ENCODE measurements at regions not wholly inside any gene's neighbourhood (a gene's known extent, or its start where the extent isn't known, plus 50 kb on each side); places are given as distances from the start of the nearest gene placed in this dataset.
"Not testable (repeated sequence)": the region's sequence is repeated elsewhere in the genome, so short reads cannot be mapped to it uniquely, and the experiment has no call there.

- no peak for DNase-seq (ENCODE audit: low read depth)
Observed at GRCh38 chr1:4118746-4119515, 218.9 kb upstream of the C1orf174 start.

DNA sequence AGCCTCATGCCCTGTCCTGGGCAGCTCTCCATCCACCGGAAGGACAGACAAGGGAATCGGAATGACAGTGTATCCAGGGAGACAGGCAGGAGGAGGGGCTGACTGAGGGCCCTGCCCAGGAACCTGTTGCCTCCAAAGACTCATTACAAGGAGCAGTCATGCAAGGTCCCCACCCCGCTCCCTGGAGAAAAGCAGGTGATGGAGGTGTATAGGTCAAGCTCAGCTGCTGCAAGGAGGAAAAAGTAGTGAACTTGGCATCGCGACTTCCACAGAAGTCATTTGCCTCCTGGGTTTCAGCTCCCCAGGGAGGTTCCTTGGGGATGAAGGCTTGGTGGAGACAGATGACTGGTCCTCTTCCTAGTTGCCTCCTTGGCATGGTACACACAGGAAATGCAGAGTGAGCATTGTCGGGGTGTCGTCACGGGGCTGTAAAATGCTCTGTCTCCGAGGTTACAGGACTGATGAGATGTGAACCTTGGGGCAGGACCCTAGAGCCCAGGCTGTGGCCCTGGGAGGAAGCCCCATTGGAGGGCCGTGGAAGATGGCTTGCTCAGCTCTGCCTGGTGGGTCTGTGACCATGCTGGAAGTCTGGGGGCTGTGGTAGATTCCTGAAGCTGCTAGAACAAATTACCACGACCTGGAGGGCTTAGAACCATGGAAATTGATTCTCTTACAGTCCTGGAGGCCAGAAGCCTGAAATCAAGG lies 219.6 kb upstream of the C1orf174 start:
- no peak for DNase-seq (ENCODE audit: low read depth)

DNA sequence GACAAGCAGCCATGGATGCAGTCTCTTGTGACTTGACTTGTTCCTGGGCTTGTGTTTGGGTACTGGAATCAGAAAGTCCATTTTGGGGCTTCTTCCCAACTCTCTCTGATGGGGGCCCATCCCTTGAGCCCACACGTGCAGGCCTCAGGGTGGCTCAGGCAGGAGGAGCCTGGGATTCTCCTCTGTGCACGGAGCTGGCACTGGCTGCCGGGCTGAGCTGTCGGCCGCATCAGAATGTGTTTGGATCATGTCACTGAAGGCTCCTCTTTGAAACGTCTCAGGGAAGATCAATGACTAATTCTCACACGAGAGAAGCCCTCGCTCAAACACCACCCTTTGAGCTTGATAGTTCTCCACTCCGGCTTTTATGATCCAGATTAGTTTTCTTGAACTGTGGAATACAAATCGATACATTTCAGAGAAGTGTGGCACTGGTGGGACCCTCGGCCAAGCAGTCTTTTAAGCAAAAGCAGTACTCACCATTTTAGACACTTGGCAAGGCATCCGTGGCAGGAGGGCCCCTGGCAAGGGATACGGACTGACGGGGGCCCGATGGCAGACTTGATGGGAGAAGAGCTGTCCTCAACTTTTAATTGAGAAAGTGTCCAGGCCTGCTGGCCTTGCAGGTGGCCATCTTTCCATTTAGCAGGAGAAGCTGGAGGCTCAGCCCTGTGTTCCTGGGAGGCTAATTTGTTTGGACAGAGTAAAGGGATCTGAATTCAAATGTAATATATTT lies 220.7 kb upstream of the C1orf174 start:
- no peak for DNase-seq (ENCODE audit: low read depth)

GRCh38 chr1:4121293-4121684 lies 221.2 kb upstream of the C1orf174 start:
- no peak for DNase-seq (ENCODE audit: low read depth)

GRCh38 chr1:4121834-4122512 lies 221.9 kb upstream of the C1orf174 start:
- DNase-seq (ENCODE audit: low read depth), result no peak

DNA sequence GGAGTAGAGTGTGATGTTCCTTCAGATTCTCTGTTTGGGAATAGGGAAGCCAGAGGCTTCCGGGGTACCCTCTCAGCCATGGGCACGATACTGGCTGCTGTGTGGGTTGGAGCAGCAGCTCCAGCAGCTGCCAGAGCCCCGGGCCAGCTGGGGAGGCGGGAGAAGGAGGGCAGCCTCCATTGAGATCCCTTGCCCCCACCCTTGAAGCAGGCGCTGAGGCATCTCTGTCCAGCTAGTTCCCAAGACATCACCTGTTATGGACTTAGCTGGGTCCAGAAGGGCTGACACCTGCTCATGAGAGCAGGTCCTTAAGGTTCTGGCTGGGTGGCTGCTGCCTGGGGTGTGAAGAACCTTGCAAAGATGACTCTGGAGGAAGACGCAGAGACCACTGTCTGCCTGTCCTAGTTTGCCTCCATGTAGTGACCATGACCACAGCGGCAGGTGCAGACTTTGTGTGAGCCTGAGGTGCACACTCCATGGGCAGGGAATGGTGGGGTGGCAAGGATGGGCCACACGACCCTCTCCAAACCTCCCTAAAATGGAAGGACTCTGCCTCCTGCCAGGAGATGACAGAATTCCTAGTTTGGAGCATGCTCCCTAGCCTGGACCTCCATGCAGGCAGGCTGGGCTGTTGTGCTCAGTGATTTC lies 222.6 kb upstream of the C1orf174 start:
- DNase-seq (ENCODE audit: low read depth), result no peak

DNA sequence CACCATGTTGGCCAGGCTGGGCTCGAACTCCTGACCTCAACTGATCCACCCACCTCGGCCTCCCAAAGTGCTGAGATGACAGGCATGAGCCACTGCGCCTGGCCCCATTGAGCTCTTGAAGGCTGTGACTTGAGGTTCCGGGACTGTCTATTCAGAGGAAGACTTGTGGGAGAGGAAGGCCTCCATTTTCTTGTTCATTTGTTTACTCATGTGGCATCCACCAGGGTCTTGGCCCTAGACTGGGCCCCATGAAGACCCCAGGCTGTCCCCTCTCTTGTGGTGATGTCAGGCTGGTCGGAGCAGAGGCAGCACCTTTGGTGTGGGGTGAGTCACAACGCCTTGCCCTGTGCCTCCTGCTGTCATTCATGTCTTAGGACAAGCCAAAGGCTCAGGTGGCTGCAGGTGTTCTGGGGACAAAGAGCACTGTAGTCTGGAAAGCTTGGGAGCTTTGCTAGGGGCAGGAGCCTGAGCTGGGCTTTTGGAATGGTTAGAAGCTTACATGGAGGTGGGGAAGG lies 224.6 kb upstream of the C1orf174 start:
- DNase-seq (ENCODE audit: low read depth), result no peak

DNA sequence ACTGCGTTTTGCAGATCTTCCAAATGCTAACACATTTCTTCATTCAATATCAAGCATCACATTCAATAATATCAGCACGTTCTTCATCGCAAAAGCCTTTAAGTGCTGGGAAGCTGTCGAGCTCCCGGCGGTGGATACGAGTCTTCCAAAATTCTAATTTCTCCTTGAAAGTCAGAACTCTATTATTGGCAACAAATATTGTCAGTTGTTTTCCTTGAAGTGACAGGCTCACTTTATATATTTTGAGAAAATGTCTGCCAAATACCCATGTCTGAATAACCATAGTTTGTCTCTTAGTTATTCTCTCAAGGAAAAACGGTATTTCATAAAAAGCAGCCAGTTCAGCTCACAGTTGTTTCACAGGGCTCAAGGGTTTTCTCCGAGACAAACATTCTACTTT lies 226.2 kb upstream of the C1orf174 start:
- no peak for DNase-seq (ENCODE audit: low read depth)

GRCh38 chr1:4126731-4127591 lies 226.9 kb upstream of the C1orf174 start:
- DNase-seq (ENCODE audit: low read depth), result no peak

DNA sequence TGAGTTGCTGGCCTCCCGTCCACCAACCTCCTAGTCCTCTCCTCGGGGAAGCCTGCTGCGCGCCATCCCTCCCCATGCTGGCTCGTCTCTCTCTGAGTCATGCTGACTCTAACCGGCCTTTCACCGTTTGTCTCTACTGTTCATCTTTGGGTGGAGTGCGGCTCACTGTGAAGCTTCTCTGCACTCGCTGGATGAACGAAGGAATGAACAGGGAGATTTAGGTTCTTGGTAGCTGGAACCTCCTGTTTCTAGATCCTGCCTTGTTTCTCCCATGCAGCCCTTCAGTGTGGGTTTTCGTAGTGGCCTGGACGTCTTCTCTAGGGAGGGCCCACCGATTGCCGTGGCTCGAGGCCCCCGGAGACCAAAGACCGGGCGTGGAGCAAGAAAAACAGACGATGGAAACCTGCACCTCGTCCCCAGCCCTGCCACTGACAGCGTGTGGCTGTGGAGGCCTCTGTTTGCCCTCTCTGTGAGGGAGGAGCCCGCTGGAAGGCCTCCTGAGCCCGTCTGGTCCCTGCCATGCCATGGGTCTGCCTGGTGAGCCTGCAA lies 227.6 kb upstream of the C1orf174 start:
- no peak for DNase-seq (ENCODE audit: low read depth)

GRCh38 chr1:4128616-4129015 lies 228.5 kb upstream of the C1orf174 start:
- DNase-seq (ENCODE audit: low read depth), result no peak

GRCh38 chr1:4129693-4130092 lies 229.6 kb upstream of the C1orf174 start:
- no peak for DNase-seq (ENCODE audit: low read depth)

DNA sequence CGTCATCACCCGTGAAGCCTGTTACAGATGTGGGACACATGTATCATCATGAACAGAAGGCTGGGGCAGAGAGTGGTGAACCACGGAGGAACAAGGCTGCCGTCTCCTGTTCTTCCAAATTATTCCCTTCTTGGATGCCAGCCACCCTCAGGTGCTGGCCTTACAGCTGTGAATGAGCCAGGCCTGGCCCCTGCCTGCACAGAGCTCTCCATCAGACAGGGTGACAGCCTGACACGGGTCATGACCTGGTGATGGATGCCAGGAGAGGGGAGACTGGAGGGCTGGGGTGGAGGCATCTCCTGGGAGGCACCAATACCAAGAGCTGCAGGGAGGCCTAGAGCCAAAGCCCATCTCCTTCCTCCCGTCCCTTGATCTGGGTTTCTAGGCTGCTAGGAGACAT lies 230.0 kb upstream of the C1orf174 start:
- DNase-seq (ENCODE audit: low read depth), result no peak

DNA sequence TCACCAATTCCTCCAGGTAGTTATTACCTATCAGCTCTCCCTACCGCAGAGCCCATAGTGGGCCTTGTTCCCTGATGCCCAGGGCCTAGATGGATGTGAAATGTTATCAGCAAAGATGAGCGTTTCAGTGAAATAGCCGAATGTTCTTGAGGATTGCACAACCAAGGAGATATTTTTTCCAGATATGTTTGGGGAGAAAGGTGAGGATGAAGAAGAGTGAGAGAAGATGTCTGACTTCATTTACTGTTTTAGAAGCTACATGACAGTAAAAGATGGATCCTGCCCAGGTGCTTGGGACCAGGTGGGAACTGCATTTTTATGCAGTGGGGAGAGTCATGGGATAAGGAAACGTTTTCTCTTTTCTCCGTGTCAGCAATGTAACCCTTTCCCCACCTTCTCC lies 231.7 kb upstream of the C1orf174 start:
- DNase-seq (ENCODE audit: low read depth), result no peak

GRCh38 chr1:4132352-4133296 lies 232.6 kb upstream of the C1orf174 start:
- no peak for DNase-seq (ENCODE audit: low read depth)

DNA sequence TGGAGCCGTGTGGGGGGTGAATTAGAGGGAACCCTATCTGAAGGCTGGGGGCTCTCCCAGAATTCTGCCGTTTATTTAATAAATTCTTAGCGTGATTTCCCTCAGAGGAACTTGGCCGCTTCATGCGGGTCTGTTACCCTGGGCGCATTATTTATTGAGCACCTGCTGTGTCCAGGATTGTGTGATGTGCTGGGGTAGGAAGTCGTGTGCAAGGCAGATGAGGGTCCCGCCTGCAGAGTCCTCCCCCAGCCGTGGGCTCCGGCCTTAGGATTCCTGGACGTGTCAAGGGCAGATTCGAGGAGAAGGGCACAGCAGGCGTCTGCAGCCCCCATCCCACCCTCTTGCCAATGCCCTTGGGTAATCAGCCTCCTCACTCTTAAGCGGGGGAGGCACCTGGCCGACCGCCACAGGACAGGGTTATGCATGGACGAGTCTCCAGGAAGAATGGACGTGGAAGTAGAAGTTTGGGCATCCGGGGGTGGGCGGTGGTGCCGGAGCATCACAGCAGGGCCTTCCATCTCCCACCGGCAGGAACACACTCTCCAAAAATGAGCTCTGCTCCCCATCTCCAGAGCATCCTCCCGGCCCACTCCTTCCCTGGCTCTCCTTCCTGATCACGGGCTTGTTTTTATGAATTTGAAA lies 233.3 kb upstream of the C1orf174 start:
- no peak for DNase-seq (ENCODE audit: low read depth)

DNA sequence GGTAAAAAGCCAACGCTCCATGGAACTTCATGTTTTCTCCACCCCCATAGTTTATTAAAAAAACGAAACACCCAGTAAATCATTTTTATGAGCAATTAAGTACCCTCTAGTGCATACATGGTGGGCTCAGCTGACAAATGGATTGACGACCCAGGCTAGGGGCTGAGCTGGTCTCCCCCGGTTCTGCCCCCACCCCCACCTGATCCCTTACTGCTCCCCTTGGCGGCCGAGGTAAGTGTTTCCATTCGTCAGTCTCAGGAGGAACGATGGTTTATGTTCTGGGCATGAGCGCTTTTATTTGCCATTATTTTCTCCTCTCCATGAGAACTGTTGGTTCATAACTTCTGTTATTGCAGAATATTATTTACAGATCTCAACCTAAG lies 233.9 kb upstream of the C1orf174 start:
- no peak for DNase-seq (ENCODE audit: low read depth)

GRCh38 chr1:4135853-4136252 lies 235.8 kb upstream of the C1orf174 start:
- not testable (repeated sequence) for DNase-seq (ENCODE audit: low read depth)

Data from renal cortical epithelial cell (primary cell).